NOMO-1 treated with dmso at 0.1 percent for 144 hours (cell line): ENCODE measurements at regions not wholly inside any gene's neighbourhood (a gene's known extent, or its start where the extent isn't known, plus 50 kb on each side); places are given as distances from the start of the nearest gene placed in this dataset.
"Not testable (repeated sequence)": the region's sequence is repeated elsewhere in the genome, so short reads cannot be mapped to it uniquely, and the experiment has no call there.

Experiments used
- DNase-seq: peaks from one replicate; lab custom pipeline; 2025; ENCODE audit not compliant: unreplicated experiment; lab: John Stamatoyannopoulos, UW

DNA sequence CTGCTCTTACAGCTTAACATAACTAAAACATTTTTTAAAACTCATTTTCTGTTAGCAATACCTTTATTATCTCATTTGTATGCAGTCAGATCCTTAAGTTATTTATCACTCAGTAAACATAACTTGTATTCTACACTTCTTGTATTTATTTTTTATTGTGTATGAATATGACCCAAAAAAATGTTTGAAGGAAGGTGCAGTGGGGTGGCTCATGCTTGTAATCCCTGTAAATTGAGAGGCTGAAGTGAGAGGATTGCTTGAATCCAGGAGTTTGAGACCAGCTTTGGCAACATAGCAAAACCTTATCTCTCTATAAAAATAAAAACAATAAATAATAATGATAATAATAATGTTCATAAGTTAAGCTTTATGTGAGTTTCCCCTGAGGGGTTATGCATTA, 1004.8 kb downstream of the SLITRK5 start:
- no peak for DNase-seq

DNA sequence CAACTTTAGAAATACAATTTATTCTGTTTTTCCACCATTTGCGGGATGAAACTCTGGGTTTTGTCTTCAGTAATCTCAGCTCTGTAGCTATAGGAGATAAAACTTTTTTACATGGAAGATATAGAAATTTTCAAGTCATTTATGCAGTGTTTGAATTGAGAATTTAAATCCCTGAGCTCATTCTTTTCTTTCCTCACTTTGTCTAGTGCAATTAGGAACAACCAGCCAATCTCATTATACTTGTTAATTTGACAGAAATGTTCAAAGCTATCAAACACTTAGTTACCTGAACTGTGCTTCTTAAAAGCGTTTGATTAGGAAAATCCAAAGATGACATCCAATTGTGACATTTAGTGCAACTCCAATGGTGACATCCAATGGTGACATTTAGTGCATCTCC, 1014.3 kb downstream of the SLITRK5 start:
- DNase-seq, result no peak

DNA sequence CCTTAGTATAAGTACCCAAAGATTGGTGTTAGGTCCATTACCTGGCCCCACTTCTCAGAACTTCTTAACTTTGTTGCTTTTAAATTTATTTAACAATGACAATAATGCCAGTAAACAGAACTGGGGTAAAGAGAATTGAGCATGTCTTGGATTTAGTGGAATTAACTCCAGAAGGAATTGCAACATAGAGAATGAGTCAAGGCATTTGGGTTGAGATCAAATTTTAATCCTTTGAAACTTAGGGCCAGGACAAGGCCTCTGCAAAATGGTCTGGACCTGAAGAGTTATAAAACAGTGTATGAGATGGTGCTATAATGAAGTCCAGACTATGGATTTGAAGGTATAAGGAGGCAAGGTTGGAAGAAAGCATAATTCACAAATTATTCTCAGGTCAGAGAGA, 1030.4 kb downstream of the SLITRK5 start:
- DNase-seq, result no peak

DNA sequence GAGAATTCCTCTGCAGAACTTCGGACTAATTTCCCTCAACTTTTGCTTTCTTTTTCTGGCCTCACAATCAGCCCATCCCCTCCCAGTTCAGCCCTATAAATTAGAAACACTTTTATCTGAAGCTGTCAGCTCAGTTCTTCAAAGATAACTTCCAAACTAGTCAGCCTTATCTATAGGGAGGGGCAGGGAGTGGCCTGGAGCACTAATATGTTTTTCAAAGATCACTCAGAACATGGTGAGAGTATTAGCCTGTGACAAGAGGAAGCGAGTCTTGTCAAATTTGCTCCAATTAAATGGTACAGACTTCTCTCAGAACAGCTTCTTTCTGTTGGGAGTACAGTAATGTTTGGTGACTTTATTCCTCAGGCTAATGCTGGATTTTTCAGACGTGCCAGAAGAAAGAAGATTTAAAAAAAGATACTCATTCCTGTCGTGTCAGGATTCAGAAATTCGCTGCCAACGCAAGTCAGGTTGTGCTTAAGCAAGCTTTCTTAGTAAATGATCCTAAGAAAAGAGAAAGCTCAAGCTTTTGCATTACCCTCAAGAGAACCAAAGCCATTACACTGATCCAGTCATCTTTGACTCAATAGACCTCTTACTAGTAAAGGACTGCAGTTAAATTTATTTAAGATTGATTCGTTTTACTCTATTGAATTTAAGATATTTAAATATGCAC, 1033.6 kb downstream of the SLITRK5 start:
- no peak for DNase-seq

DNA sequence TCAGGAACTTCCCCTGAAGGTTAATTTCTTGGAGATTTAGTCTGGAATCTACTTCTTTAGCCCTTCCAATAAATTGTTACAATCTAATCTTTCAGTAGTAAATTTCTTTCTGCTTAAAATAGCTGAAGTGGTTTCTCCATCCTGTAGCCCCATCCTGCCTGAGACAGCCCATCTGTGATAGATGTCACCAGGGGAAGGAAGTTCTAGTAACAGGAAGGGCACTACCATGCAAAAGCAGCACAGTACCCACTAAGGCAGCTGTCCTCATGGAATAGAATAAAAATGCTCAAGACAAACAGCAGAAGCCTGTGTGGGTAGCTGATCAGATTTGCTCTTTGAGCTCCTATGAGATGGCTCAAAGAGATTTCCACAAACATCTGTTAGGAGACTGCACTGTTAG, 1036.5 kb downstream of the SLITRK5 start:
- DNase-seq, result no peak

DNA sequence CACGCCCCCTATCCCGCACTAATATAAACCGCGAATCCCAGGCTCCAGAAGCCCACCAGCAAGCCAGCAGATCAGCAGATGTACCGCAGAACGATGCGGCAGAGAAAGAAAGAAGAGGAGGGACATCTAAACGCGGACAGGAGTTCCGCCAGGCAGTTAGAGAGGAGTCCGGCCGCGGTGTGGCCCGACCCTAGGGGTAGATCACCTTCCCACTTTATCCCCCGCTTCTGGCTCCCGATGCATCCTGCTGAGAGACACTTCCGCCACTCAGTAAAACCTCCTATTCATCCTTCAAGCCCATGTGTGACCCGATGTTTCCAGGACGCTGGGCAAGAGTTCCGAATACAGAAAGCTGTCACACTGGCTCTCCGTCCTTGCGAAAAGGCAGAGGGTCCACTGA, 1046.8 kb downstream of the SLITRK5 start:
- no peak for DNase-seq

DNA sequence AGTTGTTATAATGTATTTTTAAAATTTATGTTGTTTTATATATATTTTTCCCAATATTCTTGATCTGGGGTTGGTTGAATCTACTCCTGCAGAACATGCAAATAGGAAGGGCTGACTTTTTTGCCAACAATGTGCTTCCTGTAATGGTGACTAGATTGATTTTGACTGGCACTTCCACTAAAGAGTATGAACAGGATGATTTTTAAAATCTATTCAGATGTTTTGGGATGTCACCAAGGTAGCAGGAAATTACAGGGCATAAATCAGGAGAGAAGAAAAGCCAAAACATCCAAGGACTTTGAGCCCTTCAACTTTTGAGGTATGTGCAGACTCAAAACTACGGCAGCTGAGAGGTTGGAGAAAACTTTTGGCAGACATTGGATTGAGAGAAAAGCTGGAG, 1047.6 kb downstream of the SLITRK5 start:
- DNase-seq, result no peak

DNA sequence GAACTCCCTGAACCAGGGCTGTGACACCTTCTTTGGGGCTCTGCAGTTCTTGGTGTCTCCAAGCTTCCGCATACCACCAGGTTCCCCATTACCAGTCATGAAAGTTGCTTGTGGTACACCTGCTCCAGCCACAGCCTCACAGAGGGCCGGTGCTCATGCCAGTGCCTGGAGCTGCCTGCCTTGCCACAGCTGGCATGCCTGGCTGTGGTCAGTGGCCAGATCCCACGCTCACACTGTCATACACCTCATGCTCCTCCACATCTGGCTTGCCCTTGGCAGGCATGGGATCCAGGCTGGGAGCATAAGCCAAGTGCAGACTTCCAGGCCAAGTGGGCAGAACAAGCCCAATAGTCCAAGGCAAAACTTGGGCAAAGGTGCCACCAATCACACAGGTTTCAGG, 1054.9 kb downstream of the SLITRK5 start:
- no peak for DNase-seq

DNA sequence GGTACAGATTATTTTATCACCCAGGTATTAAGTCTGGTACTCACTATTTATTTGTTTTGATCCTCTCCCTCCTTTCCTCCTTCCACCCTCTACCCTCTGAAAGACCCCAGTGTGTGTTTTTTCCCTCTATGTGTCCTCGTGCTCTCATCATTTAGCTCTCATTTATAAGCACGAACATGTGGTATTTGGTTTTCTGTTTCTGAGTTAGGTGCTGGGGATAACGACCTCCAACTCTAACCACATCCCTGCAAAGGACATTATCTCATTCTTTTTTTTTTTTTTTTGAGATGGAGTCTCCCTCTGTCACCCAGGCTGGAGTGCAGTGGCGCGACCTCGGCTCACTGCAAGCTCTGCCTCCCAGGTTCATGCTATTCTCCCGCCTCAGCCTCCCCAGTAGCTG, 1056.1 kb downstream of the SLITRK5 start:
- DNase-seq, result not testable (repeated sequence)

DNA sequence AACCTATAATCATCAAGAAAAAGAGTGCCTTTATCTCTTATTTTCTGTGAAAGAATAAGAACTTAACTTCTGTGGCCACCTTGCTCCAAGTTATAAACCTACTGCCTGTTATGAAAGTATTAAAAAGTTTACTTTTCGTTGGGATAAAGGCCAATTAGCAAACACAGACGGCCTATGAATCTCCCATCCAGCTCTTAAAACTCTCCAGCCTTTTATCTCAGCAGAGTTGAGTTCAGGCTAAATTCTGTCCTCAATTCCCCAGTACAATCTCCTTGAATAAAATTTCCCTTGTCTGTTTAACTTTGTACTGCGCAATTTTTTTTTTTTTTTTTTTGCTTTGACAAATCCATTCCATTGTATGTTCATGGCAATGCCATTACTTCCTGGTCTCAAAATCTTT, 1058.4 kb downstream of the SLITRK5 start:
- no peak for DNase-seq

DNA sequence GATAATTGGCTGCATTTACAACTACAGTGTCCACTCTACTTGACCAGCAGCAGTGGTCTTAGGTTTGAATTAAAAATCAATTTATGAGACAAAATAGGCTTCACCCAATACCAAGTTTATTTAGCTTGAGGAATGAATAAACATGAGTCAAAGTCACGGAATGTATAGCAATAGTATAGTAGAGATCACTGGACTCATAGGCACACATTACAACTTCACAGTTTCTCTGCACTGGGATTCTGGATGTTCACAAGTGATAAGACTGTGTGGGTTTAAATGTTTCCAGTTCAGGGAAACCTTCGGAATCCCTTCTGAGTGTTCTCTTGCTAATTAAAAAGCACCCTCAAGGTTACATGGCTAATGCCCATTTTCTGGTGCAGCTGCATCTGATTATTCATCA, 1064.9 kb downstream of the SLITRK5 start:
- DNase-seq, result no peak

DNA sequence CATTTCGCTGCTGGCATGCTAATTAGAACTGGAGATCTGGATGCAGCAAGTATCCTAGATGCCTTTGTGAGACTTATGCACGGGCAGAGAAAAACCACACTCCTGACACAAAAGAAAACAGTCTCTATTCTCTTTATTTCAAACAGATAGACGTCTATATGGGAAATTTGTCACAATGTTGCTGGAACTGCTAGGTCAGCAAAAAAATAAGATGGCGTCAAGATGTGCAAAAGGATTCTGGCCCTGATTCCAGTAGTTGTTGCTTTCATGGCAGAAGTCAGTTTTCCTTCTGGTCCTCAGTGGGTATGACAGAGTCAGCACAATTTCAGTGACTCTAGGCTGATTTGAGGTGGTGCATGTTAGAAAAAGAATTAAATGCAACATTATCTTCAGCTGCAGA, 1068.0 kb downstream of the SLITRK5 start:
- no peak for DNase-seq

DNA sequence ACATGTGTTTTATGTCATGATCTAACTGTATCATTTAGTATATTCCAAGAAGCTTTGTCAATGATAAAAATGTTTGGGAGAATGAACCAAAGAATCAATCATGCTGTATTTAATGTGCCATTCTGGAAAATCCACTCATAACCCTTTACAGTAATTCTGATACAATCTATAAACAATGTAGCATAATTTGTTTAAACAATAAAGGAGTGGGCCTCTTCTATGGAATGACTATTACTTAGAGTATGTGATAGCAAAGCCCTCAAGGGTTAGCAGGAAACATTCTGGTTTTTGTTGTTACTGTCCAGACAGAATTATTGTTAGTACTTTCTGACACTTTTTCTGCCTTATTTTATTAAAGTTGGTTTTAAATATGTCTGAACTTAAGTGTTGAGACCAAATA, 1073.1 kb downstream of the SLITRK5 start:
- no peak for DNase-seq

DNA sequence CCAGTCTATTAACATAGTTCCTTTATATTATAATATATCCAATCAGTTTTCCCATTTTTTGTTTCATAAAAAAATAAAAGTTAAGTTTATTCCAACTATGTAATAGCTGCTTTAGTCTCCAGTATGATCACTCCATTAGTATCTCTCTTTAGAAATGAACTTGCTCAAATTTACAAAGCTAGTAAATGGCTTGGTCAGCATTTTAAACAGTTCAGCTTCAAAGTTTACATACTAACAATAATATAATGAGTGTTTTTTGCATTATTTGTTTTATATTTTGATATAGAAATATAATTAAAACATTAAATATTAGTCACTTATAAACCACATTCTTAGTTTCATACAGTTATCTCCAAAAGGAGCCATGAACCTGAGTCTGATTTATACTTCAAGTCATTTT, 1073.8 kb downstream of the SLITRK5 start:
- no peak for DNase-seq

DNA sequence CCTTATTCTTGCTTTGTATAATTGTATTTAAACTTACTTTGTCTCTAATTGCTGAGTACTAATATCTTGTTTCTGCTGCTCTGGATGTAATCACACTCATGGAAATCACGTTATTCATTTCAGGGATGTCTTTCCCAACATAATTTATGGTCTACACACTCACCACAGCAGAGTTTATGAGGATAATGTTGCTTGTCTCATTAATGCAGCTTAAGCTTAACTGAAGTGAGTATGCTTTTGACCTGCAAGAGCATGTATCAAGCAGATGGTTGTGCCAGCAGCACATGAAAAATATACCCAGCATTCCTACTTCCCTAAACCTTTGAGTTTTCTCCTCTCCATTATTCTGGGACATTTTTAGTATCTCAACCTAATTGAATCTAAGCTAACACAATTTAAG, 1080.9 kb downstream of the SLITRK5 start:
- no peak for DNase-seq

DNA sequence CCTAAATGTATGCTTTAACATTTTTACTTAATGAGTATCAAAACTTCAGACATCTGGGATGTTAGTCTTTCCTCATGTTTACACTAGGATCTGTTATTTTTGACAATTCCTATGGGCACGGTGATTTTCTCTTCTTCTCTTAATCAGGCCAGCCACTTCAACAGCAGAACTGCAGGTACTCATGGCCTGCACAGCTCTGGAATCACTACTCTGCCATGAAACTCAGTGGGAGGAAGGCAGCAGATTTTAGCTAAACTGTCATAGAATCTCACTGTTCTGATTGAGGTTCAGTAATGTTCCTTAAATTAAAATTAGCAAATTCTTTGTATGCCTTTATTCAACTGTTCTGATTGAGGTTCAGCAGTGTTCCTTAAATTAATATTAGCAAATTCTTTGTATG, 1083.0 kb downstream of the SLITRK5 start:
- DNase-seq, result no peak

DNA sequence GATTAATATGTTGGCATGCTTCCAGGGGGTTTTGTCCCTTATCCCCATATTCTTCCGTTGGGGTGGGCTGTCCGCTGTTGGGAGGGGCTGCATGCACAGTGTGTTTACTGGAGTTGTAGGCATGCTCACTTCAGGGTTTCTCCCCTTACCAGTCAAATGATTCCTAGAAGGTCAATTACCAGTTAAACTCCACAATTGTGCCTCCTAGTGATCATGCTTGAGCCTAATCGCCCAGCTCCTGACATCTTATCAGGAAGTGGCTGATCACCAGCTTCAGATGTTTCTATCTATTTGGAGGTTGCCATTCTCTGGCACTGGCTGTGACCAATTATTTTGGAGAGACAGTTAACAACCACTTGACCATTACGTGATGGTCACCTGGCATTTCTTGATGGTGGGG, 1090.0 kb downstream of the SLITRK5 start:
- DNase-seq, result no peak

DNA sequence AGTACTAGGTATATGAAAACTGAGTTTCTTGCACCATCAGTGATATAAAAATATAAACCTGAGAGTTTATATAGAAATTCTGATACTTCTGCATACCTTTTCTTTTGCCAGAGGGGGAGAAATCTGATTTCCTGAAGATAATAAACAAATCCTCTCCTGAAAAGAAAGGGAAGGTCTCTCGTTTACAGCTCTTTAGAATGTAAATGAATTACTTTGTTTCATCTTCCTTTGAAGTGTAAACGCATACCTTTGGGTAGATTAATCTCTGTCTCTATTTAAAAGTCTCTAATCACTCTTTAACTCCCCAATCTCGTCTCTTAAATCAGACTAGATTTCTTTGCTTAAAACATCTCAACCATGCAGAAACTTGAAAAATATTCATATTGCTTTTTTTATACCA, 1092.9 kb downstream of the SLITRK5 start:
- no peak for DNase-seq

DNA sequence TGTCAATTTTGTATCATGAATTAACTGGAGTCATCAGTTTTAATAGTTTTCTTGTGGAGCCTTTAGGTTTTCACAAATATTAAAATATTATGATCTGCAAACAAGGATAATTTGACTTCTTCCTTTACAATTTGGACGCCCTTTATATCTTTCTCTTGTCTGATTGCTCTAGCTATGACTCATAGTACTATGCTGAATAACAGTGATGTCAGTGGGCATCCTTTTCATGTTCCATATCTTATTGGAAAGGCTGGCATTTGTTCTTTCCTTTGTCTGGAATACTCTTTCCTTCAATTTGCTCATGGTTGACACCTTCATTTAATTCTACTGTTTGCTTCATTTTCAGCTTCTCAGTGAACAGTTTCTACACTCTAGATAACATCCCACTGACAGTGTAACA, 1129.3 kb downstream of the SLITRK5 start:
- no peak for DNase-seq

DNA sequence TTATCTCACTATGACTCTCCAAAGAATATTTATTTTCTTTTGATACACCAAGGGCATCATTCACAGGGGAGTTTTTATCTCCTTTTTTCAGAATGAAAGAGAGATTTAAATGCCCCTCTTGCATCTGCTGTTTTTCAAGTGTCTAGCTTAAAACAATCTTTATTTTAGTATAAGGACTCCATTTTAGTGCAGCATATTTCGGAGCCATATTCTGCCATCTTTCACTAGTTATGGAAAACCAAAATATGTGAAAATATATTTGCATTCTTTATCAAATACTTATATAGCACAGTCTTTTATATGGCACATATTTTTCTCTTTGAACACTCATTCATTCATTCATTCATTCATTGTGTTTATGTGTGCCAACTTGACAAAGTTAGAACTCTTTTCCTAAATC, 1130.2 kb downstream of the SLITRK5 start:
- DNase-seq, result no peak

DNA sequence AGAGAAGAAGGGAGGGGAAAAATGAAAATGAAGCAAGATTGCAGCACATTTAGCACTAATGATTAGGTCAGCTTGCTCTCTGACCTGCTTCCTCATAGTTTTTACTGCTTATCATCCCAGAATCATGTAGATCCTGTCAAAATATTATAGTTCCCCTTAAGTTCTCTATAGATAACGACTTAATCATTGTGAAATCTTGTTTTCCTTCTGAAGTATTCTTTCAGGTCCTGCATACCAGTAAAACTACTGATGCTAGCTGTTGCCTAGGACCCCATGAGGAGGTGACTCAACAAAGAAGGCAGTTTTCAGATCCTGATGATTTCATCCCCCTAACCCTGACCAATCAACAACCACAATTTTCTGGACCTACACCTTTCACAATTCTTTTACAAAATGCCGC, 1131.7 kb downstream of the SLITRK5 start:
- no peak for DNase-seq

DNA sequence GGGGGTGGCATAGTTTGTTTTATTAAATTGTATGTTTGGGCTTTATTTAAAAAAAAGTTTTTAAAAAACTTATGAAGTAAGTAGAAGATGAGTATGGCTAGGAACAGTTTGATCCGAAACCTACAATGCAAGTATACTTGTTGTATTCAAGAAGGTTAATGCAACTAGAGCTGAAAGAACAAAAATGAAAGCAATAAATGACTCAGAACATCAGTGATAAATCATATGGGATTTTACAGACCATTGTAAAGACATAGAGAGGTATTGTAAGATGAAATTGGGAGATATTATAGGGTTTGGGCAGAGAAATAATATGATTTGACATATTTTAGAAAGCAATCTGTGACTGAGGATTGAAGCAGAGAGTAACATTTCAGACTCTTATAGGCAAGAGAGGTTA, 1135.3 kb downstream of the SLITRK5 start:
- no peak for DNase-seq

DNA sequence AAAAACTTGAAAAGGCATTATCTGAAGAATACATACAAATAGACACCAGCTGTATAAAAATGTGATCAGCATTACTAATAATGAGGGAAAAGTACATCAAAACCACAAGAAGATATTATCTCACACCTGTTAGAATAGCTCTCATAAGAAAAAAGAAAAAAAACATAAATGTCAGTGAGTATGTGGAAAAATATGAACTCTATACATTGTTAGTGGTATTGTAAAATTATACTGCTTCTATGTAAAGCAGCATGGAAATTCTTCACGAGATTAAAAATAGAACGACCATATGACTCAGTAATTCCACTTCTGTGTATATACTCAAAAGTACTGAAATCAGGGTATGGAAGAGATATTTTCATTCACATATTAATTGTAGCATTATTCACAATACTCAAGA, 1146.4 kb downstream of the SLITRK5 start:
- no peak for DNase-seq

DNA sequence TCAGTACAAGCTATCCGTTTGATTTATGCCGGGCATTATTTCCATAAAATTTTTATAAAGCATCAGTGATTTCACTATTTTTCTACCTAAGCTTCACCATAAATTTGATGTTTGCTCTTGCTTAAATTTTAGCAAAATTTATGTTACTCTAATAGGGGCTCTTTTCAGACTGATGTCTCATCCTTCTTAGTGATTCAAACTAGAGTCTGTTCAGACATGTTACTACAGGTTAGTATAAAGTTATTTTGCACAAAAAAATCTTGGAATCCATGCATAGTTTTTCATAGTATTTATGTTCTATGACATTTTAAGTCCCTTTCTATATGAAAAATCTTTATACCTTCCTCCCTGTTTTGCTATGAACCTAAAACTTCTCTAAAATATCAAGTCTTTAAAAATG, 1151.9 kb downstream of the SLITRK5 start:
- DNase-seq, result no peak
